Stimulated activated CD8-positive, alpha-beta memory T cell treated with anti-CD3 and anti-CD28 coated beads, Interleukin-4, amount 100 ng/mL, for 48 hours (primary cell): ENCODE measurements at regions not wholly inside any gene's neighbourhood (a gene's known extent, or its start where the extent isn't known, plus 50 kb on each side); places are given as distances from the start of the nearest gene placed in this dataset.
"Not testable (repeated sequence)": the region's sequence is repeated elsewhere in the genome, so short reads cannot be mapped to it uniquely, and the experiment has no call there.

Experiments
- DNase-seq: peaks from one replicate; pipeline ENCODE4 v3.0.0-alpha.2; 2020

DNA sequence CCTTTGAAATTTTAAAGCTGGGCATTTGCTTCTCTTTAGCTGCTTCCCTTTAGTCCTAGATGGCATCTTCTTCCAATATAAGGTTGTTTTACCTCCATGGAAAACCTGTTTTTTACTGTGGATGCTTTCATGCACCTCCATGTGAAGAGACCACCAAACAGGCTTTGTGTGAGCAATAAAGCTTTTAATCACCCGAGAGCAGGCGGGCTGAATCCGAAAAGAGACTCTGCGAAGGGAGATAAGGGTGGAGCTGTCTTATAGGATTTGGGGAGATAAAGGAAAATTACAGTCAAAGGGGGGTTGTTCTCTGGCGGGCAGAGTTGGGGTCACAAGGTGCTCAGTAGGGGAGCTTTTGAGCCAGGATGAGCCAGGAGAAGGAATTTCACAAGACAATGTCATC lies 1049.8 kb downstream of the PLOD2 start:
- DNase-seq = not testable (repeated sequence)

- DNase-seq = no peak
Measured at GRCh38 chr3:145116769-145117168, 1044.2 kb downstream of the PLOD2 start.

- no peak for DNase-seq
Measured at GRCh38 chr3:145118303-145118702, 1042.7 kb downstream of the PLOD2 start.

DNA sequence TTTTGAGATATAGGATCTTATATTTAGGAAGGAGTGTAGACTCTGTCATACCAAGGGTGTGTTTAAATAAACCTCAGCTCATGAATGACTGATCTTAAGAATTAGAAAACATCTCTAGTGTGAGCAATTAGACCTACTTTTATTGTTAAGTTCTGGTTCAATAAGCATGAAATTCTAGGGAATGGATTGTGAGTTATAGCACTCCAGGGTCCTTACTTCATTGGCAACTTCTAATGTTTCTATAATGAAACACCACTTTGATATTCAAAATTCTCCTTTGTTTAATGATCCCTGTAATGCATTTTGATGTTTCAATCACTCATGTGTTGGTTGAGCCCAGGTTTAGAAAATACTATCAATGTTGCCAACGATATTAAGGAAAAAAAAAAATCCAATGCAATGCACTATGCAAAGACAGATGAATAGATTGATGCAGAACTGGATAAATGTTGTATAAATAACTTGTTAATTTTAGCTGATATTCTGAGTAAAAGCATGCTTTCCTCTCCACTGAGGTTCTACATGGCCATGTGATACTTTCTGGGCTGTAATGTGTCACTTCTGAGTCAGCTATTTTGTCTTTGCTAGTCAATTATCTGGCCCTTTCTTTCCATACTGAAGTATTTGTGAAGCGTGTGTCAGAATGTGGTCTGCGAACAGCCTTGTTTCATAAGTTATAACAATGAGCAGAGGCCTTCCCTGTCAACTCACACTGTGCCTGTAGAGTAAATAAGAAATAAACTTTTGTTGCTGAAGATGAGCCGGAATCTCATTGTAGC lies 1035.9 kb downstream of the PLOD2 start:
- DNase-seq = no peak

DNA sequence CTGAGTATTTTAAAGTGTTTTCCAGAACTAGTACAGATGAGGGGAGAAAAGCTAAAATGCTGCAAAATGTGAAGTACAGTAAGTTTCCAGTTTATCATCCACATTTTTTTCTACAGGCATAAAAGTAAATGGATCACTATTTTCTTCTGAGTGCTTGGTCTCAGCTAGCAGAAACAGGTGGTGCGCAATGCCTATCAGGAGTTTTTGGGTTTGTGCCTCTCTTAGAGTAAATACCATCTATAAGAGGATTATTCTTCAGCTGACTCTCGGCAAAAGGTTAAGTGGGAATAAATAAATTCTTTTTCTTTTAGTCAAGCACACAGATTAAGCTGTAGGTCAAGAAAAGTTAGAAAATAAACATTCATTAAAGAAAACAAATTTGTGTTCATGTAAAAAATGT lies 1027.7 kb downstream of the PLOD2 start:
- DNase-seq = no peak

- DNase-seq = no peak
Measured at GRCh38 chr3:145134738-145135137, 1026.2 kb downstream of the PLOD2 start.

GRCh38 chr3:145144361-145144760 lies 1016.6 kb downstream of the PLOD2 start:
- no peak for DNase-seq

DNA sequence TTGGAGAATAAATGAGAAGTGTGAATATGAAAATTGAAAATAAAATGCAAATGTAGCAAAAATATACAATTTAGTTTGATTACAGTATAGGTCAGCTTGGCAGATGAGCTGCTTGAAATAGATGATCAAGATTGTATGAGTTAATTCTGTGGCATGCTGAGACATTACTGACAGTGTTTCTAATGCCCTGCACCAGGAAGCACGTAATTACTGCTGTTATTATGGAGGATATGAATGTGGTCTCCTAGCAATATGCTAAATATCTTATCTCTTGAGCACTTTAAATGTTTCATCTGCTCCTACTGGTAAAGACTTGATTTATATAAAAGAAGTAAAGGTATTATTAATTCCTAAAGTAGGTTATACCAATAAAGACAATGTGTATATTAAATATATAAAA lies 1015.5 kb downstream of the PLOD2 start:
- DNase-seq = no peak

DNA sequence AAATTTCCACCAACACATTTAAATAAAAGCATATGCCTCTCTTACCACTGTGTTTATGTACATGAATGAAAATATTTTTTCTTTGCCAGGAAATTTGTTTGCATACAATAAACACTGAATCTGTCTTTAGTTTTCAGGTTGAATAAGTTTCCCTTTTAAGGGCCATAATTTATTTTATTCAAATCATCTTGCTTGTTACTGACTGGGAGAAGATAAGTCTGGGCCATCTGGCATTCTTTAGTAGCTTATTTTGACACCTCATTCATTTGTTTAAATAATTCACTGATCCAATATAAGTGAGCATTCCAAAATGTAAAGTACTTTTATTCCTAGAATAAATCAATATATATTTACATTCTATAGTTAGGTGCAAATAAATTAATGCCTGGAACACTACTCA lies 1001.3 kb downstream of the PLOD2 start:
- no peak for DNase-seq

DNA sequence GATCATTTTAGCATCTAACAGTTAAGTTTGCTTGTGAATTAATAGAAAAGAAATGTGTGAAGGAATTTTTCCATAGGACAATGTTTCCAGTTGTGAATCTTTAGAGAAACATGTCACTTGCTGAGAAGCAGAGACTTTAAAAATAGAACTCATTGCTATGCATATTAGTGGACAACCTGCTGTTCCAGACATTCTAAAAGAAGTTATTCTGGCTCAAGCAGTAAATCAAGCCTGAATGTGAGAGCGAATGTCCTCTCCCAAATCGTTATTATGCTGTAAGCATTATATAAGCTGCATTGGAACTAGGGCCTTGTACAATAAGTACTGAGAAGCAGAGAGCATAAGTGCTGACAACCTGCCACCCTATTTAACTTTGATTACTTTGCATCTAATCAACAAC lies 990.9 kb downstream of the PLOD2 start:
- no peak for DNase-seq

- DNase-seq = no peak
Measured at GRCh38 chr3:145175626-145176025, 985.4 kb downstream of the PLOD2 start.

- DNase-seq = no peak
Measured at GRCh38 chr3:145176907-145177306, 984.1 kb downstream of the PLOD2 start.

DNA sequence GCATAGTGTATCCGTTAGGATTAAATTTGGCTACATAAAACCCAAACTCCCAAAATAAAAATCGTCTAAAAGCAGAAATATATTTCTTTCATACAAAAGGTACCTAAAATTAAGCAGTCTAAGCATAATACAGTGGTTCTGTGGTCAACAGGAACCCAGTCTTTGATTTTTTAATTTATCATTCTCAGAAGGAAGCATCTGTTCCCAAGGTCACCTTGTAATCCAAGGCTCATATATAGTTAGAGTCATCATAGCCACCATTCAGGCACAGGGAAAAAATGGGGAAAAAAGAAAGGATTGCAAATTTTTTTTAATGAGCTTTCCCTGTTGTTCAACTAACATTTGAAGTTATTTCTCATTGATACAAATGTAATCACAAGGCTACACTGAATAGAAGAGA lies 983.2 kb downstream of the PLOD2 start:
- no peak for DNase-seq

GRCh38 chr3:145182196-145182911 lies 978.6 kb downstream of the PLOD2 start:
- no peak for DNase-seq

GRCh38 chr3:145183261-145183660 lies 977.7 kb downstream of the PLOD2 start:
- no peak for DNase-seq

DNA sequence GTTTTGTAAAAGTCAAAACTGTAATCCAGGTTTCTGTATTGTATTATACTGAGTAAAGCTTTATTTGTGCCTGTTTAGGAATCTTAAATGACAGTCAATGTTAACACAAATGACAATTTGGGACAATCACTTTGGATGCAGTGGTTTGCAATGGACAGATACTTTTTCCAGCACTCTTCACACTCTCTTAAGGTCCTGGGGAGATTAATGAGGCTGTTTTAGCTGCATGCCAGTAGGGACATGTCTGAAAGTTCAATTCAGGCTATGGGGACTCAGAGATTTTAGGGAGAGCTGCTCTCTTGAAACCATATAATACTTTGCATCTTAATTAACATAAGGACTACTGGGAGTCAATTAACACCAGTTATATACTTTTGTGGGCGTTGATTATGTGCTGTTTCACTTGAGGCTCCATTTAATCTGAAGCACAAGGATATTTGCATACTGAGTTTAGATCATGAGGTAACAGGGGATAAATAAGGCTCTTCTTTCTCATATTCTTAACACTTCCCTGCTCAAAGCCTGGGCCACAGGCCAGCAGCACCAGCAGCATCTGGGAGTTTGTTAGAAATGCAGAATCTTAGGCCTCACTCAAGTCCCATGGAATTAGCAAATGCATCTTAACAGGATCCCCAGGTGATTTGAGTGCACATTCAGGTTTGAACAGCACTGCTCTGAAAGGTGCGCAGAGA lies 972.8 kb downstream of the PLOD2 start:
- DNase-seq = no peak

GRCh38 chr3:145190138-145190537 lies 970.8 kb downstream of the PLOD2 start:
- no peak for DNase-seq

DNA sequence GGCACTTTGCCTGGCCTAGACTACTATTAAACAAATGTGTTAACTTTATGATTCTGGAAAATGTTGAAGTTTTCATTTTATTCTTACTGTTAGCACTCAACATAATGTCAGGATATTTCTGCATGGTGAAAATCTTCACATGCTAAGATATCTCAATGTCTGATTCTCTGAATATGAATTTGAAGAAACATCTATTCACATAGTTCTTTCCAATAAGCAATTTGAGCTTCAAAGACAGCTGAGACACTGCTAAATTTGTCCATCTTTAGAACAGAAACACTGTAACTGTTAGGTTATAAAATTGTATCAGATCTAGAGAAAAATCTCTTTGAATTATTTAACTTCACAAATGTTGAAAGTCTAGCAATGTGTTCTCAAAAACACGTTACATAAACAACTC lies 970.2 kb downstream of the PLOD2 start:
- no peak for DNase-seq

GRCh38 chr3:145191543-145191942 lies 969.4 kb downstream of the PLOD2 start:
- DNase-seq = no peak

DNA sequence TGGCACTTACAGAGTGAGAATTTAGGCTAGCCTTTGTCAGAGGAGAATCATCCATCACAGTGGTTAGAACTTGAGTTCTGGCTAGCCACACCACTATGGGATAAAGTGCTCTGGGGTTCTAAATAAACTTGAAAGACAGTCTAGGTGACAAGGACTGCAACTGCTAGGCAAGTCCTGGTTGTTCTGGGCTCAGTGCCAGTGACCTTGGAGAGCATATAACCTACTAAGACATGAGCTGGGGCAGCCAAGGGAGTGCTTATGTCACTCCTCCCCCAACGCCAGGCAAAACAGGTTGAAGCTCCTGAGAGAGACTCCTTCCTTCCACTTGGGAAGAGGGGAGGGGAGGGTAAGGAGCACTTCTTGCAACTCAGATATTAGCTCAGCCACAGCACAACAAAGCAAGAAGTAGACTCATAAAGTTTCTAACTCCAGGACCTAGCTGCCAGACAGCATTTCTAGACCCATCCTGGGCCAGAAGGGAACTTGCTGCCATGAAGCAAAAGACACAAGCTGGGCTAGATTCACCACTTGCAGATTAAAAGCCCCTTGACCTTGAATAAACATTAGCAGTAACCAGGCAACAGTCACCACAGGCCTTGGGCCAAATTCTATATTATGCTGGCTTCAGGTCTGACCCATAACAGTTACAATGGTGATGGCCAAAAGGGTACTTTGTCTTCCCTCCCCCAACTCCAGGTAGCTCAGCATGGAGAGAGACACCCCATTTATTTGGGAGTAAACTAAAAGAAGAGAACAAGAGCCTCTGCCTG lies 963.7 kb downstream of the PLOD2 start:
- DNase-seq = no peak

DNA sequence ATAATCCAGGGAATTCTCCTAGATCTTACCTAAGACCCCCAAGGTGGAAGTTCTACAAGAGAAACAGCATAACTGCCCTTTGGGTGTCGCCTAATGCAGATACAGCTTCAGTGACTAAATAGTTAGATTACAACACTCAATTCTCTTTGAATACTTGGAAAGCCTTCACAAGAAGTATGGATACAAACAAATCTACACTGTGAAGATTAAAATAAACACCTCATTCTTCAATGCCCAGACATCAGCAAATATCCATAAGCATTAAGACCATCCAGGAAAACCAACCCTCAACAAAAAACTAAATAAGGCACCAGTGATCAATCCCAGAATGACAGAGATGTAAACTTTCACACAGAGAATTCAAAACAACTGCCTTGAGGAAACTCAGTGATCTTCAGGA lies 963.2 kb downstream of the PLOD2 start:
- DNase-seq = no peak

DNA sequence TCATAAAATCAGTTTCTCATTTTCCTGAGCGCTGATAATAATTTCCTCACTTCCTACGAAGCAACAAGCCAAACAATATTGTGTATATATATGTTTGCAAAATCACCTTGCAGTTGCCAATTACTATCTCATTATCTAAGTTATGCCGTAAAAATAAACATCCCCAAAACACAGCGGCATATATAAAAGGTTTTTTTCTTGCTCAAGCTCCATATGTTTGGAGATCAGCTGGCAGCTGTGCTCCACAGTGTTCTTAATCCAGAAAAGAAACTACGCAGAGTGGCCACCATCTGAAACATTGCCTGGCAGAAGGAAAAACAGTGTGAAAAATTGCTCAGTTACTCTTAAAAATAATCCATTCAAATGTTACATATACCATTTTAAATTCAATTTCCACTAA lies 951.4 kb downstream of the PLOD2 start:
- no peak for DNase-seq
